HG03378 (cell line): ENCODE measurements at regions not wholly inside any gene's neighbourhood (a gene's known extent, or its start where the extent isn't known, plus 50 kb on each side); places are given as distances from the start of the nearest gene placed in this dataset.
"Not testable (repeated sequence)": the region's sequence is repeated elsewhere in the genome, so short reads cannot be mapped to it uniquely, and the experiment has no call there.

Experiments
- ATAC-seq: cut with Tn5 transposase; IDR thresholded peaks from one replicate; pipeline ENCODE4 v1.9.1; 2021; ENCODE audit warnings: mild to moderate bottlenecking, moderate library complexity; ENCODE audit not compliant: unreplicated experiment

DNA sequence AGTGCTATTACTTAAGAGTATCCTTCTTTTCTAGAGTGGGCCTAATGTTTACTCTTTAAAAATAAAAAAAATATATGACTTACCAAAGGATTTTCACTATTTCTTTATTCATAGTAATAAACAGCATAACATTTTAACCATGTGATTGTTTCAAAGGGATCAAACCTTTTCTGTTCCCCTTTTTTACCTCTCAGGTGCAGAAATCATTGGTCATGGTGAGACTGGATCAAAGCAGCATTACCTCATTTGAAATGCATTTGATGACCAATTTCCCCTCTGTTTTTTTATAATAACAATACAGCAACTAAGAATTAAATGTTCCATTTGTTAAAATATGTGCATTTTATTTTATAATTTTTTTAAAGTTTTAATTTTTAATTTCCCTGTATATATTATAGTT lies 598.0 kb upstream of the RGMB start:
- no peak for ATAC-seq

DNA sequence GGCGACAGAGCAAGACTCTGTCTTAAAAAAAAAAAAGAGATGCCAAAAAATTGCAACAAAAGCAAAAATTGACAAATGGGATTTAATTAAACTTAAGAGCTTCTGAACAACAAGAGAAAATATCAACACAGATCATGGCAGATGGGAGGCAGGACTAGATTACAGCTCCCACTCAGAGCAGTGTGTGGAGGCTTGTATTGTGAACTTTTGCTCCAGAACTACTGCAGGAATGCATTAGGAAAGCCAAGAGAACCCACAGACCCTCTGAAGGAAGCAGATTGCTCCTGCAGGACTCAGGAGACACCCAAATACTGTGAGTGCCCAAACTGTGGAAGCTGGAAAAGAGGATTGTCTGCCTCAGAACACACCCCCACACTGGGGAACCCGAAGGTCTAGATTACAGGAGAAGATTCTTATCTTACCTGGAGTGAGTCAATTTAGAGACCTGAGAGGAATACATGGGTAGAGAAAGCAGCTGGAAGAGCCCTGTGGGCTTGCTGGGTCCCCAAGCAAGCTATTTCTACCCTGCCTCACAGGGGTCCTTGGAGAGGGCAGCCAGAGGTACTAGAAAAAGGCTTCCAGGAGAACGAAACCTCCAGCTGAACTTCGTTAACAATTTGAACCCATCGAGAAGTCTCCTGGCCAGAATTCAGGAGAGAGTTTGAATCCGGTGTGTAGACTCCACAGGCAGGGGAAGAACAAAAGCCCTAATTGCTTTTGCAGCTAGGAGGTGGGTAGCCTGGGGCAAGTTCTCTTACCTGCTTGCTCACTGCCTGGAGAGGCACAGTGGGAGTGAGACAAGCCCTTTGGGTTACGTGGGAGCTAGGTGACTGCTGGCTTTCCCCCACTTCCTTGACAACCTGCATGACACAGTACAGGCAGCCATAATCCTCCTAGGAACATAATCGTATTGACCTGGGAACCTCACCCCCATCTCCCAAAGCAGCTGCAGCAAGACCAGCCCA lies 593.4 kb upstream of the RGMB start:
- ATAC-seq = no peak

DNA sequence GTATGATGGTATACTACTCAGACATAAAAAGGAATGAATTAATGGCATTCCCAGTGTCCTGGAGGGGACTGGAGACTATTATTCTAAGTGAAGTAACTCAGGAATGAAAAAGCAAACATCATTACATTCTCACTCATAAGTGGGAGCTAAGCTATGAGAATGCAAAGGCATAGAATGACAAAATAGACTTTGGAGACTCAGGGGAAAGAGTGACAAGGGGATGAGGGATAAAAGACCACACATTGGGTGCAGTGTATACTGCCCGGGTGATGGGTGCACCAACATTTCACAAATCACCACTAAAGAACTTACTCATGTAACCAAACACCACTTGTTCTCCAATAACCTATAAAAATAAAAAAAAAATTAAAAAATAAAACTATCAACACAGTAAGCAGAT lies 587.3 kb upstream of the RGMB start:
- ATAC-seq = no peak

DNA sequence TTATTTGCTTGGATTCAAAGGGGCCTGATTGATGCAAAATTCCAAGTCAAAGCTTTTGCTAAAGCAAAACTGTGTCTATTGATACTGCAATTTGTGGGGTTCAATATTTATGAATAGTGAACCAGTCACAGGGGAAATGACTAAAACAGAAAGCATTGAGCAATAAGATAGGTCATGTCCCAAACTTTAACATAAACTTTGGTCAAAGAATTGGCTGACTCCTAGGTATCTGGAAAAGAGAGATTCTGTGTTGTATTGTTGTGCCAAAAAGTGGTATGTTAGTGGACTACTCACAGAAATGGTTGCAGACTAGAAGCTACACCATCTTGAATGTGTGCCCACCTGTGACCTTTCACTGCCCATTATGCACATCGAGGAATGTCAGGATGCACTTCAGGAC lies 585.5 kb upstream of the RGMB start:
- ATAC-seq = no peak

DNA sequence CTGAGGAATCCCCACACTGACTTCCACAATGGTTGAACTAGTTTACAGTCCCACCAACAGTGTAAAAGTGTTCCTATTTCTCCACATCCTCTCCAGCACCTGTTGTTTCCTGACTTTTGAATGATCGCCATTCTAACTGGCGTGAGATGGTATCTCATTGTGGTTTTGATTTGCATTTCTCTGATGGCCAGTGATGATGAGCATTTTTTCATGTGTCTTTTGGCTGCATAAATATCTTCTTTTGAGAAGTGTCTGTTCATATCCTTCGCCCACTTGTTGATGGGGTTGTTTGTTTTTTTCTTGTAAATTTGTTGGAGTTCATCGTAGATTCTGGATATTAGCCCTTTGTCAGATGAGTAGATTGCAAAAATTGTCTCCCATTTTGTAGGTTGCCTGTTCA lies 583.1 kb upstream of the RGMB start:
- not testable (repeated sequence) for ATAC-seq

DNA sequence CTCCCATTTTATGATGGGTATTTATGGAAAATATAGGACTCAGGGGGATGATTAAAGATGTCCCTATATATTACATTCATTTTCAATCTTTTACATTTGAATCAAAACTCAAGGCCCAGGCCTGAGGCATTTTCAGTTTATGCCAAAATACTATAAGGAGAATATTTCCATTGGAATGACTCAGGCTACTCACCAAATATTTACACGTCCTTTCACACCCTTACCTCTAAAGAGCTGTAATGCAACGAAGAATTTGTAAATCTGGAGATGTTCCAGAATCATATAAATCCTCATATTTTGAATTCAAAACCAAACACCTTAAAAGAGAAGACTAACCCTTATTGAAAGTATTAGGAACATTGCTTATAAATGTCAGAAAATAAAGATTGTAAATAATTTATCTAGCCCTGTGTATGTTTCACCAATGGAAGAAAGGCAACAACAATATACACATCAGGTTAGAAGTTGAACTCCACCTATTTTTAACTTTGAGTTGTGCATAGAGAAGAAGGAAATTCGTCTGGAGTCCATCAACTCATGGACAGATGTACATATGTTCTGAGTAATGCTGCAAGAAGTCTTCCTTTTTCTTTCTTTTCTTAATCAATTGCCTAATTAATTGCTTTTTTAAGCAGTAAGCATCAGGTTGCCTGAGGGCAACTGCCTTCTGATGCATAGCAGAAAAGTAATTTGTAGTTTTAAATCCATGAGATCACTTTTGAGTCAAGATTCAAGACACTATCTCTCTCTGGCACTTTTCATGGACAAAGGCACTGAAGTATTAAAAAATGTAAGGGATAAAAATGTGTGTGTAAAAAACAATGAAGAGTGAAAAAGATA lies 579.3 kb upstream of the RGMB start:
- no peak for ATAC-seq

DNA sequence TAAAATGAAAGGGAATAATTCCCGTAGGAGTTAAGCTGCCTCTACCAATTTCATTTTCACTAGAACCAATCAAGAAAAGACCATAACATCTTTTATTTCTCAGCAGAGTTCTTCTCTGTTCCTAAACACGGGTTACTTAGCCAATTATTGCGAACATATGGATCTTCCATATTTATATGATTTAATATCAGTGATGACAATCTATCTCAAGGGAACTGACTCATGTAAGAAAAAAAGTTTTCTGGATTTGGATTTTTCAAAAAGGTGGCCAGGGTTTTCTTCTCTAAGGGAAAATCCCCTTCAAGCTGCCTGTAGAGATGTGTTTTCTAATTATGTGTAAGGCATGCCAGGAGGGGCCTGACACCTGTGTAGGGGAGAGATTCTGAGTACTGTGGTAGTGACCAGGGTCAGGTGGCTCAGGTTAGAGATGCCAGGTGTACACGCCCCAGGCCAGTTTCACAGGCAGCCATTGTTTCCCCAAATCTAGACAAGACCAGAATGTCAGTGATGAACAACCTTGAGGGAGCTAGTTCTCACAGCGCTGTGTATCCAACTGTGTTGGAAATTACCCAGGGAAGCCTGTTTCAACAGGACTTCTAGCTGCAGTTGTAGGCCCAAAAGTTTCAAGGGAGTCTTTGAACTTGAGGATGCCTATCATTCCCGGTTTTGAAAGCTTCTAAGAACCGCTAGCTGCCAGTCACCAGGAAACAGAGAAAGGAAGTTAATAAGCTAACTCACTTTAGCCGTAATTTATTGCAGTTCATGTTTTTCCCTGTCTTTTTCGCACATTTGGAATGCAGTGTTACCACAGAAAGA lies 572.5 kb upstream of the RGMB start:
- no peak for ATAC-seq

DNA sequence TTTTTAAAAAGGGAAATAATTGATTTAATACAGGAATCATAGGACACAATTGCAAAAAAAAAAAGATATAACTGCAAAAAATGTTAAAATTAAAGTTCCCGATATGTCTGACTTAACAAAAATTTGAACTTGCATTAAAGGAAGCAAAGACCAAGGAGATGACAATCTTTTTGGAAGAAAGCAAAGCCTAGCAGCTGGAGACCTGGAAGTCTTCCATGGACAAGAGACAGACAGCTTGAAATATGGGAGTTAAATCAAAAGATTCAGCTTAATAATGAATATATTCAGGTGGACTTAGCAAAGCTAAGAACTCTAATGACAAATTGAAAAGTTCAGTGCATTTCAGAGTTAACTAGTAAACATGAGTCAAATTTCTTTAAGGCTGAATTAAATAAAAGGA lies 568.7 kb upstream of the RGMB start:
- ATAC-seq = no peak

DNA sequence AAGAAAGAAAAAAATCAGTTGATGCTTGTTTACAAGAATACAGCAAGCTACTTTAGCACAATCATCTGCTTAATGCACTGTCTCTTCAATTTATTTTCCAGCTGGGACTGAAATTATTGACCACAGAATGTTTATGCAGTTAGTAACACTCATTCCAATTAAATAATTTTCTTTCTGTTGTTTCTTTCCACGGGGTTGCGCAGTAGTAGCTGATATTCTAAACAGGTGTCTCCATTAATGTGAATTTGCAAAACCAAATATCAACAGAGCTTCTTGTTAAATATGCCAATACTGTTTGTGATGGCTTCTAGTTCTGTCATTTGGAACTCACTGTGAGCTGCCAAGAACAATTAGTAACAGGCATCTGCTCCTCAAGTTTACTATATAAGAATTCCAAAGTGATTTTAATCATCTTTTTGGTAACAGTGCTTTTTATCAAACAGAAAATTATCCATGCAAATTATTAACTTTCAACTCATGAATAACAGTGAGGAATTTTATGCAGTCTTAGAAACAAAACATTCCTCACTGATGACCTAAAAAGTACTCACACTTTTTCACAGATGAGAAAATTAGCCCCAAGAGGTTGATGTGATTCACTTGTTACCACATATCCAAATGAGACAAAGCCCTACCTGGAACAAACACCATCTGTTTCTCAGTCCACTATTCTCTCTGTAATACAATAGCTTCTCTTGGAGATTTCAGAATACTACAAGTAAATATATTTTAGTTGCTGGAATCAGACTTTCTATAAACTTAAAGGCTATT lies 567.6 kb upstream of the RGMB start:
- no peak for ATAC-seq

DNA sequence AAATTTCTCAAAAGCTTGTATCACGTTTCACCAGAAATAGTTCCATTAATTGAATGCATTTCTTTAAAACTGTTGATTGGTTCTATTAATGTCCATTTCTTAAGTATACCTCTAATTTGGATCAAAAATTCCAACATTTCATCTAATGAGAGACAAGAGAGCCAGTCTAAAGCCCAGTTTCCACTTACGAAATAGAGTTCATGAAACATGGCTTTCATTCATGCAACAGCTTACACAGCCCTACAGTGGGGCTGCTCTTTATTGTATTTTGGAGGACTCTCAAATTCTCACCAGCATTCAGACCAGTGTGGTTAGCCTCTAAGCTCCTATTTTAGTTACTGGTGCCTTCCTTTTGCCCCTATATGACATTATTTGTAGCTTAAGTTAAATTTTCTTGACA lies 566.9 kb upstream of the RGMB start:
- no peak for ATAC-seq

DNA sequence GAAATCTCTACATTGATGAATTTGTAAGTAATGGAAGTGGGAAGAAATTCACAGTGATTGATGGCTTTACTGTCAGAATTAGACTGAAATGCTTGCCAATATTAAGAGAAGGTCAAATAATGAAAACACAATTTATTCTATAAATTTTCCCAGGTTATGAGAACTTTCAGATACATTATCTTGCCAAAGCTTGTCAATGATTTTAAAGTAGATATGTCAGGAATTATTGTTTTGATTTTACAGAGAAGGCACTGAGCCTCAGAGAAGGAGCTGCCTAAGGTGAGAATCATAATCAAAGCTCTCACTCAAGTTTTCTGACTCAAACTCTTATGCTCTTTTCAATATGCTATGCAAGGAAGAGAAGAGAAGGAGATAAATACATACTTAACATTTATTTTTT lies 564.0 kb upstream of the RGMB start:
- no peak for ATAC-seq

DNA sequence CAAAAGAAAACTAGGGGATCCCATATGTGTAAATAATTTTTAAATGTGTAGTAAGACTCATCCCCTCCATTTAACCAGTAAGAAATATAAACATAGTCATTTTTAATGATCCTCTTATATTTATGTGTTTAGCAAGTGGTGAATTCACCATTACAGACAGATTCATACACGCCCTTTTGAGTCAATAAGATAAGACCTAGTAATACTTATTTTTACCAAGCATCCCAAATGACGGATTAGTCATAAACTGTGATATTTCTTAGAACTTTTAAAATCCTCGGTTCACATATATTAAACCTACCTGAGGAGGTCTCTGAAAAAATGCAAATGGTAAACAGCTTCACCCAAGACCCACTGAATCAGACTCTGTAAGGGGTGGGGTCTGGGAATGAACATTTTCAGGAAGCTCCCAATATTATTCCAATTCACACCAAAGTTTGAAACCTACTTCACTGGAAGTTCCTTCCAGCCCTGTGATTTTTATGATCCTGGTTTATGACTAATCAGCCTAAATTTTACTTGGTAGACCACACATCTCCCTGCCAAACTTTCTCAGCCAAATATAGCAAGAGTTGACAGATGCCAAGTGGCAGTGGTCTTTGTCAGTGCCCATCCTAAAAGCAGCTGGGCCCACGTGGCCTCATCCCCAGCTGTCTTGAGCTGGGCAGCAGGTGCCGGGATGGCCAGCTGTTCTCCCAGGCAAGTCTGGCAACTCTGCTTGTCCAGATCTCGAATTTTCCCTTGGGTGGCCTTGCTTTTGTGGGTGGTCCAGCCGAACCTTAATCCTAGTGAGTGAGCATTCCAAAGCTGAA lies 559.0 kb upstream of the RGMB start:
- no peak for ATAC-seq

DNA sequence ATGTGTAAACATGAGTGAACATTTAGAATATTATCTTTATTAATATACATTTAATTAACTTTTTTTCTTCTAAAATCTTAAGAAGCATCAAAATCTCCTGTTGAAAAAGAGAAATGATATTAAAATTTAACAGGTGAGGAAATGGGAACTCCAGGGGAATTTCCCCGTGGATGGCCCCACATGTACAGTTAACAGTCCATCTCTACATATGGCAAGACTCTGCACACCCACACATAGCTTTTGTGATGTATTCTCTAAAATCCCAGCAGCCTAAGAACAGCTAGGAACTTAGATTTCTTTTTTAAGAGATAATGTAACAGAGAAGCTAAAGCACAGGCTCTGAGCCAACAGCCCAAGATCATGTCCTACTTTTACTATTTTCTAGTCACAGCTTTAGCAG lies 556.3 kb upstream of the RGMB start:
- ATAC-seq = peak; percentile 78

DNA sequence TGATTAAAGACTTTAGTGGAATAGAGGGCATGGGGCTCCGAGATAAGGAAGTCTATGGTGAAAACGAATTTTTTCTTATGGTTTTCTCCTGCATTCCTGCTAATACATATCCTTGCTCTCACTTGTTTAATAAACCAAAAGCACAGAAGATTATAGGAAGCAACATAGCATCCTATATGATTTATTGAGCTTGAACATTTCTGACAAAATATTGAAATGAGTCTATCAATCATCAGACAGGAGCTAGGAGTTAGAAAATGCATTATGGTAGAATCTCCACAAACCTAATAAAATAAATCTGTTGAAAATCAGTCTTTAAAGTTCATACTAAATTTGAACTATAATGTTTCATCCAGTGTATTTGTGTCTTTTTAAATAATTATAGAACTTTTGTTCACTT lies 554.6 kb upstream of the RGMB start:
- ATAC-seq = no peak

DNA sequence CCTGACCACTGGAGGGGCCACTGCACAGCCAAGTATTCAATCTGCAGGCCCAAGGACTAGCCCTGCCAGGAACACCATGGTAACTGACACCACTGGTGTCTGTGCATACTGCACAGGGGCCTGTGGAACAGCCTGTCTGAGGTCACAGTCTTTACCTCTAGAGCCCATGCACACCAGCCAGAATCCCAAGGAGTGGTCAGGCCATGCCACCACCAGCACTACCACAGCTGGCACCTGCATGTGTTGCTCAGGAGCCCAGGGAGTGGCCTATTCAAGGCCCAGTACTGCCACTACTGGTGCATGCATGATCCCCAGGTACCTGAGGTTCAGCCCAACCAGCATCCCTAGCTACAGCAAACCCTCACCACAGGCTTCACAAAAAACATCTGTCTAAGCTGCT lies 546.0 kb upstream of the RGMB start:
- no peak for ATAC-seq

DNA sequence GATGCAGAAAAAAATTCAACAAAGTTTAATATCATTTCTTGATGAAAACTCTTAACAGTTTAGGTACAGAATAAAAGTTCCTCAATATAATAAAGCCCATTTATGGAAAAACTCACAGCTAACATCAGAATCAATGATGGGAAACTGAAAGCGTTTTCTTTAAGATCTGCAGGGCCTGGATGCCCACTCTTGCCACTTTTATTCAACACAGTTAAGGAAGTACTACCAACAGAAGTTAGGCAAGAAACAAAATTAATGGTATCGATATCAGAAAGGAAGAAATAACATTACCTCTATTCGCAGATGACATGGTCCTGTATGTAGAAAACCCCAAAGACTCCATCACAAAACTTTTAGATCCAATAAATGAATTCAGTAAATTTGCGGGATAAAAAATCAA lies 542.4 kb upstream of the RGMB start:
- ATAC-seq = no peak

DNA sequence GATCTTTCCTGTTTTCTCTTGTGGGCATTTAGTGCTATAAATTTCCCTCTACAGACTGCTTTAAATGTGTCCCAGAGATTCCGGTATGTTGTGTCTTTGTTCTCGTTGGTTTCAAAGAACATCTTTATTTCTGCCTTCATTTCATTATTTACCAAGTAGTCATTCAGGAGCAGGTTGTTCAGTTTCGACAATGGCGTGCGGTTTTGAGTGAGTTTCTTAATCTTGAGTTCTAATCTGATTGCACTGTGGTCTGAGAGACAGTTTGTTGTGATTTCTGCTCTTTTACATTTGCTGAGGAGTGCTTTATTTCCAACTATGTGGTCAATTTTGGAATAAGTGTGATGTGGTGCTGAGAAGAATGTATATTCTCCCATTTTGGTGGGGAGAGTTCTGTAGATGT lies 535.7 kb upstream of the RGMB start:
- ATAC-seq = not testable (repeated sequence)

DNA sequence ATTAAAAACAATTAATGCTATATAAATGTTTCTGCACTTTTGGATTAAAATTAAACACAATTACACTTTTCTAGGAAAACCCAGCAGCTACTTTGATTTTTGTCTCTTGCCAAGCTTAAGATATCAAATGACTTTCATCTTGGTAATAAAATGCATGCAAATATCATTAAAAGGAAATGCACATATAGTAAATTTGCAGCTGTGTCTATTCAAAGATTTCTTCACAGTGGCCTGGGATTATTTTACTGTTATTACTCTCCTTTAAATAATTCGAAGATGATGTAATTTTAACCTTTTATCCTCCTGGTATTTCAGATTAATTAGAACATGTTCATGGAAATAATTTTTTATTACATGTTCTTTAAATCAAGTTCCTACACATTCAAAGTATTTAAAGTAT lies 529.5 kb upstream of the RGMB start:
- no peak for ATAC-seq

DNA sequence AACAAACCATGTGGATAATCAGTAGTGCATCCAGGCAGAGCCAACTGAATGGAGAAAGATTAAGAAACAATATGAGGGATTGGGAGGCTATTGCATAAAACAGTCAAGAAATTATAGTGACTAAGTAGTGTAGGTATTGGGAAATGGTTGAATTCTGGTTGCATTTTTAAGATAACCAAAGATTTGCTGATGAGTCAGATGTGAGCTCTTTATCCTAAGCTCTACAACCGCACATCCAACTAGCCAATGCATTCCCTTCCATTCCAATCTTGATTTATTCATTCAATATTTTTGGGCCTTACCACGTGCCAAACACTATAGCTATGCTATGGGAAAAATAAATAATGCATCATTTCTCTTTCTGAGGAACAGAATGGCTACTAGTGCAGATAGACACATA lies 524.5 kb upstream of the RGMB start:
- ATAC-seq = no peak

DNA sequence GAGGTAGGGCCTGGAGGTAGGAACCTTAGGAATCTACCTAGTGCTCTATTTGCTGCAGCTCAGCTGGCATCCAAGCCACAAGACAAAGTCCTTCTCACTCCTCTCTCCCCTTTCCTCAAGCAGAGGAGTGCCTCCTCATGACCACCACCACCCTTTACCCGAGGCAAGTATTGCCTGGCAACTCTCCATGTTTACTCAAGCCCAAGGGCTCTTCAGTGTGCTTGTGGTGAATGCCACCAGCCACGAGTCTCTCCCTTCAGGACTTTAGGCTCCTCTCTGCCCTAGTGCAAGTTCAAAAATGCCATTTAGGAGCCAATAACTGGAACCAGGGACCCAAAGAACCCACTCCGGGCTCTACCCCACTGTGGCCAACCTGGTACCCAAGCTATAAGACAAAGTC lies 514.5 kb upstream of the RGMB start:
- ATAC-seq = no peak
